ENCODE measurements at regions not wholly inside any gene's neighbourhood (a gene's known extent, or its start where the extent isn't known, plus 50 kb on each side); places are given as distances from the start of the nearest gene placed in this dataset.
"Not testable (repeated sequence)": the region's sequence is repeated elsewhere in the genome, so short reads cannot be mapped to it uniquely, and the experiment has no call there.

- H3K27ac ChIP-seq: no peak overlapping the region
- H3K36me3 ChIP-seq: peaks cover 18% of the 10 kb centered on the region
- no peak overlapping the region for H3K4me3 ChIP-seq
- H3K4me1 ChIP-seq: no peaks in the 10 kb centered on the region
- H3K9me3 ChIP-seq: peaks cover 0 to 6% of the 10 kb centered on the region in 2 donors
- H3K27me3 ChIP-seq: no peaks in the 10 kb centered on the region
- TF ChIP-seq, protein P1, sequence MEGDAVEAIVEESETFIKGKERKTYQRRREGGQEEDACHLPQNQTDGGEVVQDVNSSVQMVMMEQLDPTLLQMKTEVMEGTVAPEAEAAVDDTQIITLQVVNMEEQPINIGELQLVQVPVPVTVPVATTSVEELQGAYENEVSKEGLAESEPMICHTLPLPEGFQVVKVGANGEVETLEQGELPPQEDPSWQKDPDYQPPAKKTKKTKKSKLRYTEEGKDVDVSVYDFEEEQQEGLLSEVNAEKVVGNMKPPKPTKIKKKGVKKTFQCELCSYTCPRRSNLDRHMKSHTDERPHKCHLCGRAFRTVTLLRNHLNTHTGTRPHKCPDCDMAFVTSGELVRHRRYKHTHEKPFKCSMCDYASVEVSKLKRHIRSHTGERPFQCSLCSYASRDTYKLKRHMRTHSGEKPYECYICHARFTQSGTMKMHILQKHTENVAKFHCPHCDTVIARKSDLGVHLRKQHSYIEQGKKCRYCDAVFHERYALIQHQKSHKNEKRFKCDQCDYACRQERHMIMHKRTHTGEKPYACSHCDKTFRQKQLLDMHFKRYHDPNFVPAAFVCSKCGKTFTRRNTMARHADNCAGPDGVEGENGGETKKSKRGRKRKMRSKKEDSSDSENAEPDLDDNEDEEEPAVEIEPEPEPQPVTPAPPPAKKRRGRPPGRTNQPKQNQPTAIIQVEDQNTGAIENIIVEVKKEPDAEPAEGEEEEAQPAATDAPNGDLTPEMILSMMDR (IDR thresholded peaks at IDR 0.05): no peak
- DNase-seq (ENCODE audit: low spot score): no peak
Observed at GRCh38 chr12:100061814-100062213, 77.1 kb upstream of the ANKS1B start.

DNA sequence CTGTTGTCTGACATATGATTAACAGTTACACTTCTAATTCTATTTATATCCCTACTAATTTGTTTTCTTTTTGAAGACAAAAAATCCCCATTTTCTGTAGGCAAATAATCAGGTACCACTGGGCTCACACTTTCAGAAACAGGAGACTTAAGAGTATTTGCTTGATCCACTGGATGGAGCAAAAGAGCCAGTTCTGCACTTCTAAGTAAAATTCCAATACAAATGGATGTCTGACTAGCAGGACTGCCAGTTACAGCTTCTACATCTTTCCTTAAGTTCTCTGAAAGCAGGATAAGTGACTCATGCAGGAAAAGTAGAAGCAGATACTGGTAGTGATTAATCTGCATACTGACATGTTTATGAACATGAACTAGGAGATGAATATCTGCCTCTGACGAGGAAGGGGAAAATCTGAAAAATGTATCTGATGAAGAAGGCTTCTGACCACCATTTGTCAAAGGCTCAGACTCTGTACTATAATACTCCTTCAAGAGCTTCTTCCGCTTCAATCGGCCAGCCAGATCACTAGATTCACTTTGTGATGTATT is 73.8 kb upstream of the ANKS1B start:
- Histone ChIP-seq H3K27me3 (no peaks in the 10 kb centered on the region), H3K27ac (no peak overlapping the region), H3K4me3 (no peak overlapping the region), H3K4me1 (no peaks in the 10 kb centered on the region), H3K36me3 (peaks cover 42% of the 10 kb centered on the region), H3K9me3 (no peaks in the 10 kb centered on the region)
- DNase-seq (ENCODE audit: low spot score): no peak
- TF ChIP-seq, protein P1 (IDR thresholded peaks at IDR 0.05): no peak

DNA sequence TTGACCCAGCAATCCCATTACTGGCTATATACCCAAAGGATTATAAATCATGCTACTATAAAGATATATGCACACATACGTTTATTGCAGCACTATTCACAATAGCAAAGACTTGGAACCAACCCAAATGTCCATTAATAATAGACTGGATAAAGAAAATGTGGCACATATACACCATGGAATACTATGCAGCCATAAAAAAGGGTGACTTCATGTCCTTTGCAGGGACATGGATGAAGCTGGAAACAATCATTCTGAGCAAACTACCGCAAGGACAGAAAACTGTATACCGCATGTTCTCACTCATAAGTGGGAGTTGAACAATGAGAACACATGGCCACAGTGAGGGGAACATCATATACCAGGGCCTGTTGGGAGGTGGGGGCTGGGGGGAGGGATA is 61.5 kb upstream of the ANKS1B start:
- H3K4me1 ChIP-seq; DNase-seq (ENCODE audit: low spot score); H3K4me3 ChIP-seq; H3K27ac ChIP-seq; H3K9me3 ChIP-seq; H3K27me3 ChIP-seq: not testable (repeated sequence)
- H3K36me3 ChIP-seq: peaks cover 42% of the 10 kb centered on the region

- TF ChIP-seq, protein P1 (IDR thresholded peaks at IDR 0.05): no peak
- H3K27ac ChIP-seq: no peak overlapping the region
Observed at GRCh38 chr12:100044266-100044665, 59.5 kb upstream of the ANKS1B start.

DNA sequence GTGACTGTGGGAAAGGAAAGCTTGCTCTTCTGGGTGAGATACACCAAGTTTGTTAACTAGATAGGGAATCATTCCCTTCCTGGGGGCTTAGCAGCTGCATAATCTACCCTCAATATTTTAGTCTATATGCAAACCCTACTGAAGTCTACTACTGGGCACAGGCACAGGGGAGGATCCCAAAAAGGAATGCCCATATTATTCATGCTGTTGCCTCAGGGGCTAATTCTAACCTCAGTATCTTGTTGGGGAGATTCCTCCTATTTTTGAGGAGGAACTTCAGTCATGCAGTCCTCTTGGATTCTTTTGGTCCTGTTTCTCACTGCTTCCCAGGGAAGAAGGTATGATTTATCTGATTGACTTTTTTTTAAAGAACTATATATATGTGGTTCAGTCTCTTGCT is 58.9 kb upstream of the ANKS1B start:
- H3K4me3 ChIP-seq: no peak overlapping the region
- TF ChIP-seq, protein P1 (IDR thresholded peaks at IDR 0.05): no peak
- no peaks in the 10 kb centered on the region for H3K4me1 ChIP-seq
- H3K36me3 ChIP-seq: peaks cover 35% of the 10 kb centered on the region
- H3K9me3 ChIP-seq: no peaks in the 10 kb centered on the region
- H3K27ac ChIP-seq: no peak overlapping the region
- no peaks in the 10 kb centered on the region for H3K27me3 ChIP-seq
- DNase-seq (ENCODE audit: low spot score): no peak

More at GRCh38 chr12:100044266-100044665, 59.5 kb upstream of the ANKS1B start:
- Histone ChIP-seq H3K27me3 (no peaks in the 10 kb centered on the region), H3K9me3 (no peaks in the 10 kb centered on the region), H3K4me1 (no peaks in the 10 kb centered on the region), H3K4me3 (no peak overlapping the region), H3K36me3 (peaks cover 34% of the 10 kb centered on the region)
- DNase-seq (ENCODE audit: low spot score): no peak

Measured in right atrium auricular region (tissue), 2 donors.